OCI-LY7 (cell line): ENCODE measurements at regions not wholly inside any gene's neighbourhood (a gene's known extent, or its start where the extent isn't known, plus 50 kb on each side); places are given as distances from the start of the nearest gene placed in this dataset.

Source experiments
- BruUV-seq: library from RNA; stranded (reverse); fragments of 400-500 nt; replicated peaks from 2 replicates; lab custom pipeline; 2021; lab: Mats Ljungman, UMichigan
- CTCF ChIA-PET: fragments of 300-600 bp; sonication (Branson Sonifier 250); formaldehyde crosslinking; loops from one replicate; lab custom pipeline; 2022; ENCODE audit warnings: antibody characterized with exemption; ENCODE audit not compliant: unreplicated experiment; lab: Charles Lee
- POLR2A ChIA-PET: fragments of 300-600 bp; sonication (Branson Sonifier 250); formaldehyde crosslinking; loops from one replicate; lab custom pipeline; 2022; ENCODE audit warnings: antibody characterized with exemption; lab: Charles Lee
- DNase-seq: peaks from one replicate; pipeline ENCODE4 v3.0.0-alpha.2; 2015; ENCODE audit warnings: low spot score
- H2AFZ ChIP-seq: fragments of 200-600 bp; sonication (generic), shearing (Covaris generic); 2 replicates; pipeline ENCODE4 v1.6.1; 2014; ENCODE audit warnings: mild to moderate bottlenecking, antibody characterized with exemption, low read length, moderate library complexity
- H3K27ac ChIP-seq: fragments of 200-600 bp; sonication (generic); 2 replicates; pipeline ENCODE4 v1.5.1; 2014; ENCODE audit warnings: mixed run types, low read depth, mild to moderate bottlenecking, moderate library complexity, low read length, inconsistent platforms; ENCODE audit not compliant: poor library complexity, severe bottlenecking
- H3K36me3 ChIP-seq: fragments of 200-600 bp; sonication (generic); 2 replicates; pipeline ENCODE4 v1.6.1; 2014; ENCODE audit warnings: mild to moderate bottlenecking, antibody characterized with exemption, low read length, moderate library complexity, mixed read lengths; ENCODE audit not compliant: insufficient read depth
- H3K4me1 ChIP-seq: fragments of 200-600 bp; sonication (generic); 2 replicates; pipeline ENCODE4 v1.5.1; 2014; ENCODE audit warnings: mild to moderate bottlenecking, low read length; ENCODE audit not compliant: insufficient read depth, poor library complexity, severe bottlenecking
- H3K4me2 ChIP-seq: fragments of 200-600 bp; sonication (generic); 2 replicates; pipeline ENCODE4 v1.6.1; 2014; ENCODE audit warnings: mild to moderate bottlenecking, low read length
- H3K4me3 ChIP-seq: fragments of 200-600 bp; sonication (generic); 2 replicates; pipeline ENCODE4 v1.5.1; 2014; ENCODE audit warnings: mild to moderate bottlenecking, low read depth, low read length; ENCODE audit not compliant: poor library complexity, severe bottlenecking
- H3K79me2 ChIP-seq: fragments of 200-600 bp; sonication (generic); 2 replicates; pipeline ENCODE4 v1.6.1; 2016; ENCODE audit warnings: low read depth, mild to moderate bottlenecking, low read length, moderate library complexity, mixed read lengths; ENCODE audit not compliant: insufficient read depth
- H3K9me2 ChIP-seq: fragments of 200-600 bp; sonication (generic); 2 replicates; pipeline ENCODE4 v1.6.1; 2016; ENCODE audit warnings: mild to moderate bottlenecking, low read length, mixed read lengths; ENCODE audit not compliant: insufficient read depth
- H3K9me3 ChIP-seq: fragments of 200-600 bp; sonication (generic); 2 replicates; pipeline ENCODE4 v1.6.1; 2014; ENCODE audit warnings: mild to moderate bottlenecking, mixed run types, low read length, mixed read lengths
- H4K20me1 ChIP-seq: fragments of 200-600 bp; sonication (generic); 2 replicates; pipeline ENCODE4 v1.6.1; 2014; ENCODE audit warnings: mild to moderate bottlenecking, antibody characterized with exemption, low read length, moderate library complexity, mixed read lengths; ENCODE audit not compliant: insufficient read depth
- CTCF ChIP-seq: fragments of 200-600 bp; sonication (generic); conservative IDR thresholded peaks from 2 replicates; pipeline ENCODE4 v1.5.1; 2014; ENCODE audit warnings: mild to moderate bottlenecking, antibody characterized with exemption, low read length, moderate library complexity, mixed read lengths
- EZH2phosphoT487 ChIP-seq: fragments of 200-600 bp; sonication (generic); IDR thresholded peaks from 2 replicates; pipeline ENCODE4 v1.6.1; 2018; ENCODE audit warnings: low read depth, borderline replicate concordance, mild to moderate bottlenecking, mixed run types, antibody characterized with exemption, low read length, moderate library complexity, mixed read lengths
- intact Hi-C: fragments of 100-400 bp; cut with micrococcal nuclease; formaldehyde crosslinking; loops from one replicate; pipeline ENCODE4 v1.10.0; 2022; ENCODE audit not compliant: unreplicated experiment

- no peak for DNase-seq
- H3K4me1 ChIP-seq = no peaks in the 10 kb centered on the region
- TF ChIP-seq EZH2phosphoT487 (no peak), CTCF (no peak)
- ChIA-PET CTCF (no interaction called here), POLR2A (no interaction called here)
- H4K20me1 ChIP-seq = no peaks in the 10 kb centered on the region
- H3K9me2 ChIP-seq = no peaks in the 10 kb centered on the region
- no peak overlapping the region for H3K4me2 ChIP-seq
- no TSS peak for BruUV-seq
- no peak overlapping the region for H3K4me3 ChIP-seq
- intact Hi-C loops = no loop called here
- no peaks in the 10 kb centered on the region for H3K9me3 ChIP-seq
- H3K36me3 ChIP-seq = no peaks in the 10 kb centered on the region
- H2AFZ ChIP-seq = no peak overlapping the region
- H3K27ac ChIP-seq = no peak overlapping the region
- H3K79me2 ChIP-seq = no peaks in the 10 kb centered on the region
These were observed 879.0 kb upstream of the CELF2 start for GRCh38 chr10:10138685-10139084.

GRCh38 chr10:10141782-10142382 is 875.8 kb upstream of the CELF2 start:
- Histone ChIP-seq H2AFZ (no peak overlapping the region), H3K27ac (no peak overlapping the region), H3K9me3 (no peaks in the 10 kb centered on the region), H3K9me2 (no peaks in the 10 kb centered on the region), H3K4me1 (no peaks in the 10 kb centered on the region), H3K4me2 (no peak overlapping the region), H3K36me3 (no peaks in the 10 kb centered on the region), H4K20me1 (no peaks in the 10 kb centered on the region), H3K79me2 (no peaks in the 10 kb centered on the region), H3K4me3 (no peak overlapping the region)
- no TSS peak for BruUV-seq
- intact Hi-C loops = no loop called here
- TF ChIP-seq EZH2phosphoT487 (no peak), CTCF (no peak)
- POLR2A ChIA-PET = interaction anchor here (0.7 to 1.3 kb wide), 4 partner anchors 9 to 70 kb away, joined by 3 to 5 read pairs (median 3); no protein-coding TSS in a partner anchor
- CTCF ChIA-PET = no interaction called here
- no peak for DNase-seq

- H3K79me2 ChIP-seq = no peaks in the 10 kb centered on the region
- no TSS peak for BruUV-seq
- CTCF ChIA-PET = no interaction called here
- H3K9me3 ChIP-seq = no peaks in the 10 kb centered on the region
- H3K36me3 ChIP-seq = no peaks in the 10 kb centered on the region
- H3K4me1 ChIP-seq = no peaks in the 10 kb centered on the region
- intact Hi-C loops = no loop called here
- no peaks in the 10 kb centered on the region for H3K9me2 ChIP-seq
- TF ChIP-seq CTCF = no peak
- TF ChIP-seq EZH2phosphoT487 = no peak
- no peak overlapping the region for H3K4me2 ChIP-seq
- no peaks in the 10 kb centered on the region for H4K20me1 ChIP-seq
- POLR2A ChIA-PET = interaction anchor here (0.6 to 1.0 kb wide), 4 partner anchors 11 to 279 kb away, joined by 3 to 4 read pairs (median 3); no protein-coding TSS in a partner anchor
- DNase-seq = no peak
- no peak overlapping the region for H3K27ac ChIP-seq
- H3K4me3 ChIP-seq = no peak overlapping the region
- no peak overlapping the region for H2AFZ ChIP-seq
These were observed 871.1 kb upstream of the CELF2 start for GRCh38 chr10:10146604-10147003.
